Right atrium auricular region (tissue), 2 donors: ENCODE measurements at regions not wholly inside any gene's neighbourhood (a gene's known extent, or its start where the extent isn't known, plus 50 kb on each side); places are given as distances from the start of the nearest gene placed in this dataset.
"Not testable (repeated sequence)": the region's sequence is repeated elsewhere in the genome, so short reads cannot be mapped to it uniquely, and the experiment has no call there.

Experiments
- DNase-seq: peaks from one replicate; pipeline ENCODE4 v3.0.0-alpha.2; 2019; ENCODE audit warnings: low spot score
- H3K27ac ChIP-seq, 2 donors: fragments of 200-600 bp; sonication (generic); 1 replicate in 1 of 2; 2 replicates in 1 of 2; pipeline ENCODE4 v1.5.1; 2016 to 2019
- H3K27me3 ChIP-seq, 2 donors: fragments of 200-600 bp; sonication (generic); one replicate each; pipeline versions ENCODE4 v1.5.1 to v1.6.0; 2017 to 2019
- H3K36me3 ChIP-seq: fragments of 200-600 bp; sonication (generic); one replicate; pipeline ENCODE4 v1.5.1; 2016
- H3K4me1 ChIP-seq, 2 donors: fragments of 200-600 bp; sonication (generic); one replicate each; pipeline versions ENCODE4 v1.5.1 to v1.6.0; 2017 to 2019
- H3K4me3 ChIP-seq, 2 donors: fragments of 200-600 bp; sonication (generic); 1 replicate in 1 of 2; 2 replicates in 1 of 2; pipeline ENCODE4 v1.5.1; 2017 to 2019; ENCODE audit warnings: mild to moderate bottlenecking in 1 of 2, moderate library complexity in 1 of 2
- H3K9me3 ChIP-seq, 2 donors: fragments of 200-600 bp; sonication (generic); one replicate each; pipeline ENCODE4 v1.5.1; 2019
- TF ChIP-seq, protein P1 (sequence below), 2 donors: fragments of 200-600 bp; sonication (generic); IDR thresholded peaks; one replicate each; pipeline ENCODE4 v1.5.1; 2019; ENCODE audit warnings: antibody characterized with exemption in 2 of 2

GRCh38 chrX:138877746-138878145 is 166.2 kb upstream of the FGF13 start:
- Histone ChIP-seq H3K36me3 (no peaks in the 10 kb centered on the region), H3K4me1 (no peaks in the 10 kb centered on the region), H3K4me3 (no peak overlapping the region), H3K27me3 (no peaks in the 10 kb centered on the region), H3K9me3 (peaks cover 0 to 5% of the 10 kb centered on the region in 2 donors), H3K27ac (no peak overlapping the region)
- no peak for DNase-seq
- TF ChIP-seq, protein P1, sequence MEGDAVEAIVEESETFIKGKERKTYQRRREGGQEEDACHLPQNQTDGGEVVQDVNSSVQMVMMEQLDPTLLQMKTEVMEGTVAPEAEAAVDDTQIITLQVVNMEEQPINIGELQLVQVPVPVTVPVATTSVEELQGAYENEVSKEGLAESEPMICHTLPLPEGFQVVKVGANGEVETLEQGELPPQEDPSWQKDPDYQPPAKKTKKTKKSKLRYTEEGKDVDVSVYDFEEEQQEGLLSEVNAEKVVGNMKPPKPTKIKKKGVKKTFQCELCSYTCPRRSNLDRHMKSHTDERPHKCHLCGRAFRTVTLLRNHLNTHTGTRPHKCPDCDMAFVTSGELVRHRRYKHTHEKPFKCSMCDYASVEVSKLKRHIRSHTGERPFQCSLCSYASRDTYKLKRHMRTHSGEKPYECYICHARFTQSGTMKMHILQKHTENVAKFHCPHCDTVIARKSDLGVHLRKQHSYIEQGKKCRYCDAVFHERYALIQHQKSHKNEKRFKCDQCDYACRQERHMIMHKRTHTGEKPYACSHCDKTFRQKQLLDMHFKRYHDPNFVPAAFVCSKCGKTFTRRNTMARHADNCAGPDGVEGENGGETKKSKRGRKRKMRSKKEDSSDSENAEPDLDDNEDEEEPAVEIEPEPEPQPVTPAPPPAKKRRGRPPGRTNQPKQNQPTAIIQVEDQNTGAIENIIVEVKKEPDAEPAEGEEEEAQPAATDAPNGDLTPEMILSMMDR (IDR thresholded peaks at IDR 0.05): no peak

GRCh38 chrX:138875472-138875871 is 164.0 kb upstream of the FGF13 start:
- Histone ChIP-seq H3K36me3 (no peaks in the 10 kb centered on the region), H3K4me3 (no peak overlapping the region), H3K27me3 (no peaks in the 10 kb centered on the region), H3K4me1 (no peaks in the 10 kb centered on the region), H3K27ac (no peak overlapping the region), H3K9me3 (peaks cover 0 to 4% of the 10 kb centered on the region in 2 donors)
- DNase-seq: no peak
- TF ChIP-seq, protein P1 (IDR thresholded peaks at IDR 0.05): no peak

DNA sequence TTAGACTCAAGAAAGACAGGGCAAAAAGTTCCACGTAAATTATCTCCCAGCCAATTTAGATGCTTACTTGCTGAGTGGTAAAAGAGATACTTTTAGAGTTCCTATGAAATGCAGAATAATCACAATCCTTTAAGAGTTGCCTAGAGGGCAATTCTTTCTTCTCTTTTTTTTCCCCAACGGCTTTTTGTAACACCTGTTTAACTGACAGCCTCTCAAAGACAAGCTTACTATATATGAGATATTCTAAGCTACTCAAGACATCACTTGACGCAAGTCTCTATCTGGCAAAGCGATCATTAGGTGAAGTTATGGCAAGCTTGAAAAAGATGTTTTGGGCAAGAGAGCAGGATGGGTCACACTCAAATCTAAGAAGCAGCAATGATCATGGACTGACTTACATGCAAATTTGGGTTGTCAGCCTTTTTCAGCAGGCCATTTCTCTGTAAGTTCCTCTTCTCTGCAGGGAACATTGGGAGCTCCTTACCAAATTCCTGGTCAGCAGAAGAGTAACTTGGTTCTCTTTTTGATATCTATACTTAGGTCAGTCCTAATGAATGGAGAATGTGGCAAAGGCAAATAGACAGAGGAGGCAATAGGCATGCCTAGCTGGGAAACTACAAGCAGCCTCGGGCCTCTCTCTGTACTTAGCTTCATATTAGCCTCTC is 162.9 kb upstream of the FGF13 start:
- TF ChIP-seq, protein P1 (IDR thresholded peaks at IDR 0.05): no peak
- H3K27ac ChIP-seq: no peak overlapping the region
- no peaks in the 10 kb centered on the region for H3K9me3 ChIP-seq
- no peaks in the 10 kb centered on the region for H3K36me3 ChIP-seq
- no peak overlapping the region for H3K4me3 ChIP-seq
- no peak for DNase-seq
- H3K4me1 ChIP-seq: no peaks in the 10 kb centered on the region
- no peaks in the 10 kb centered on the region for H3K27me3 ChIP-seq

- H3K4me1 ChIP-seq, H3K27me3 ChIP-seq, H3K4me3 ChIP-seq, DNase-seq, H3K27ac ChIP-seq, H3K9me3 ChIP-seq, H3K36me3 ChIP-seq: not testable (repeated sequence)
Measured at GRCh38 chrX:138873640-138874039, 162.1 kb upstream of the FGF13 start.

DNA sequence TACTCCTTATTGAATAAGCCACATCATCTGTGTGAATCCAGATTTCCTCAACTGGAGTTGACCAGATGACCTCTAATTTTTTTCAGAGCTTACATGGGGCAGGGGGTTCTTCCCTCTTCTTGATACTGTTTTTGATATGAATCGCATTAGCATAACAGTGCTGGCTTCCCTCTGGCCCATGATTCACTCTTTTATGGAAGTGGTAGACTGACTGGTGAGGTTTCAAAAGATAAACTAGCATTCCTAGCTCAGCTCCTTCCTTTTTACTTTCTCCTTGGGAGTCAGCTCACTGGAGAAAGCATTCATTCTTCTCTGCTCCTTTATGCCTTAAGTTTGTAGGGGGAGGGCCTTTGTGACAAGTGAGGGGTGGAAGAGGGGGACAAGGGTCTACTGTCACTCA is 161.0 kb upstream of the FGF13 start:
- Histone ChIP-seq H3K36me3 (no peaks in the 10 kb centered on the region), H3K27me3 (no peaks in the 10 kb centered on the region), H3K9me3 (no peaks in the 10 kb centered on the region), H3K27ac (no peak overlapping the region), H3K4me3 (no peak overlapping the region), H3K4me1 (no peaks in the 10 kb centered on the region)
- TF ChIP-seq, protein P1 (IDR thresholded peaks at IDR 0.05): no peak
- DNase-seq: no peak

DNA sequence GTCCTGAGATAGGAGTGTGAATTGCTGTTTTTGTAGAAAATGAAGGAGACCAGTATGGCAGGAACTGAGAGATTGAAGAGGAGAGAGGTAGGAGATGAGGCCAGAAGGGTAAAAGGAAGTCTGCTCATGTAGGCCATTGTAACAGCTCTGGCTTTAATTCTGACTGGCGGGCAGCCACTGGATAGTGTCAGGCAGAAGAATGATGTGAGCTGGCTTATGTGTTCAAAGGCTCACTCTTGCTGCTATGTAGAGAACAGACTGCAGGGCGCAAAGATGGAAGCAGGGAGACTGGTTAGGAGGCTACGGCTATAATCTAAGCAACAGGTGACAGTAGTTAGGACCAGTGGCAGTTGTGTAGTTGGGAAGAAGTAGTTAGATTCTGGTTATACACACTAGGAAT is 160.2 kb upstream of the FGF13 start:
- Histone ChIP-seq H3K27ac (no peak overlapping the region), H3K9me3 (no peaks in the 10 kb centered on the region), H3K27me3 (no peaks in the 10 kb centered on the region), H3K4me3 (no peak overlapping the region), H3K36me3 (no peaks in the 10 kb centered on the region), H3K4me1 (no peaks in the 10 kb centered on the region)
- TF ChIP-seq, protein P1 (IDR thresholded peaks at IDR 0.05): no peak
- DNase-seq: no peak
